SK-N-SH (cell line): ENCODE measurements at regions not wholly inside any gene's neighbourhood (a gene's known extent, or its start where the extent isn't known, plus 50 kb on each side); places are given as distances from the start of the nearest gene placed in this dataset.

Source experiments
- EZH2phosphoT487 ChIP-seq: fragments of 200-600 bp; sonication (generic); IDR thresholded peaks from 2 replicates; pipeline ENCODE4 v1.6.1; 2017; ENCODE audit warnings: low read depth, mixed run types, mild to moderate bottlenecking, antibody characterized with exemption, moderate library complexity, borderline replicate concordance
- GABPA ChIP-seq: IDR thresholded peaks from 2 replicates; pipeline ENCODE4 v1.4.0; 2012; ENCODE audit warnings: low read depth, mild to moderate bottlenecking
- PBX3 ChIP-seq: IDR thresholded peaks from 2 replicates; pipeline ENCODE4; 2012
- POLR2AphosphoS5 ChIP-seq: IDR thresholded peaks from 2 replicates; pipeline ENCODE4 v1.6.1; 2012; ENCODE audit warnings: low read depth, low read length
- RAD21 ChIP-seq: IDR thresholded peaks from 2 replicates; pipeline ENCODE4 v1.6.1; 2012; ENCODE audit warnings: mild to moderate bottlenecking, low read length
- SIN3A ChIP-seq: IDR thresholded peaks from 2 replicates; pipeline ENCODE4 v1.6.1; 2012; ENCODE audit warnings: low read depth, mild to moderate bottlenecking, low read length, moderate library complexity, borderline replicate concordance
- TF ChIP-seq, protein P1 (sequence below): fragments of 200-600 bp; sonication (generic); IDR thresholded peaks from 2 replicates; pipeline ENCODE4 v1.6.1; 2017; ENCODE audit warnings: antibody characterized with exemption, mild to moderate bottlenecking, moderate library complexity
- TF ChIP-seq, protein P2 (sequence below): IDR thresholded peaks from 2 replicates; pipeline ENCODE4 v1.4.0; 2012; ENCODE audit warnings: low read depth
- TF ChIP-seq, protein P3 (sequence below): IDR thresholded peaks from 2 replicates; pipeline ENCODE4 v1.4.0; 2012; ENCODE audit warnings: low read depth, borderline replicate concordance

DNA sequence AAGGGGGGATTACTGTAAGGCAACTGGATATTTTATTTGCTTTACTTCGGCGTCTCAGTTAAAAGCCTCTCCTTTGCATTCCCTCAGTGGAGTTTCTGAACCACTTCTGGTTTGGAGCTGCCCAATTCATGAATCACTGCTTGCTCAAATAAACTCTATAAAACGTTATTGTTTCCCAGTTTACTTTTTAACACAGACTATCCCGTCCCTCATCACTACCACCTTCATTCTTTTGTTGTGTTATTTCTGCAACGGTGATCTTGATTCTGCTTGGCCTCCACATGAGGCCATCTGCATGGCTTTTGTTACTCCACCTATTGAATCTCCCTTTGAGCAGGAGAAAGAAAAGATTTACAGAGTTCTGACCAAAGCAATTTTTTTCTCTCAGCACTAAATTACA is 104.0 kb upstream of the PLEKHA5 start:
- TF ChIP-seq EZH2phosphoT487: no peak
- TF ChIP-seq, protein P1, sequence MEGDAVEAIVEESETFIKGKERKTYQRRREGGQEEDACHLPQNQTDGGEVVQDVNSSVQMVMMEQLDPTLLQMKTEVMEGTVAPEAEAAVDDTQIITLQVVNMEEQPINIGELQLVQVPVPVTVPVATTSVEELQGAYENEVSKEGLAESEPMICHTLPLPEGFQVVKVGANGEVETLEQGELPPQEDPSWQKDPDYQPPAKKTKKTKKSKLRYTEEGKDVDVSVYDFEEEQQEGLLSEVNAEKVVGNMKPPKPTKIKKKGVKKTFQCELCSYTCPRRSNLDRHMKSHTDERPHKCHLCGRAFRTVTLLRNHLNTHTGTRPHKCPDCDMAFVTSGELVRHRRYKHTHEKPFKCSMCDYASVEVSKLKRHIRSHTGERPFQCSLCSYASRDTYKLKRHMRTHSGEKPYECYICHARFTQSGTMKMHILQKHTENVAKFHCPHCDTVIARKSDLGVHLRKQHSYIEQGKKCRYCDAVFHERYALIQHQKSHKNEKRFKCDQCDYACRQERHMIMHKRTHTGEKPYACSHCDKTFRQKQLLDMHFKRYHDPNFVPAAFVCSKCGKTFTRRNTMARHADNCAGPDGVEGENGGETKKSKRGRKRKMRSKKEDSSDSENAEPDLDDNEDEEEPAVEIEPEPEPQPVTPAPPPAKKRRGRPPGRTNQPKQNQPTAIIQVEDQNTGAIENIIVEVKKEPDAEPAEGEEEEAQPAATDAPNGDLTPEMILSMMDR: no peak
- no peak for TF ChIP-seq GABPA
- TF ChIP-seq, protein P2, sequence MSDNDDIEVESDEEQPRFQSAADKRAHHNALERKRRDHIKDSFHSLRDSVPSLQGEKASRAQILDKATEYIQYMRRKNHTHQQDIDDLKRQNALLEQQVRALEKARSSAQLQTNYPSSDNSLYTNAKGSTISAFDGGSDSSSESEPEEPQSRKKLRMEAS: no peak
- TF ChIP-seq RAD21: no peak
- TF ChIP-seq PBX3: no peak
- TF ChIP-seq, protein P3, sequence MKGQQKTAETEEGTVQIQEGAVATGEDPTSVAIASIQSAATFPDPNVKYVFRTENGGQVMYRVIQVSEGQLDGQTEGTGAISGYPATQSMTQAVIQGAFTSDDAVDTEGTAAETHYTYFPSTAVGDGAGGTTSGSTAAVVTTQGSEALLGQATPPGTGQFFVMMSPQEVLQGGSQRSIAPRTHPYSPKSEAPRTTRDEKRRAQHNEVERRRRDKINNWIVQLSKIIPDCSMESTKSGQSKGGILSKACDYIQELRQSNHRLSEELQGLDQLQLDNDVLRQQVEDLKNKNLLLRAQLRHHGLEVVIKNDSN: no peak
- no peak for TF ChIP-seq SIN3A
- TF ChIP-seq POLR2AphosphoS5: no peak
